Neural cell (in vitro differentiated cells): ENCODE measurements at regions not wholly inside any gene's neighbourhood (a gene's known extent, or its start where the extent isn't known, plus 50 kb on each side); places are given as distances from the start of the nearest gene placed in this dataset.
"Not testable (repeated sequence)": the region's sequence is repeated elsewhere in the genome, so short reads cannot be mapped to it uniquely, and the experiment has no call there.

Source experiments
- MXI1 ChIP-seq: fragments of 450-650 bp; conservative IDR thresholded peaks from 2 replicates; pipeline ENCODE4 v1.6.1; 2014; ENCODE audit warnings: antibody characterized with exemption, mild to moderate bottlenecking; ENCODE audit not compliant: poor library complexity, severe bottlenecking
- TF ChIP-seq, protein P1 (sequence below): fragments of 450-650 bp; IDR thresholded peaks from 2 replicates; pipeline ENCODE4 v1.5.1; 2014; ENCODE audit warnings: antibody characterized with exemption, mild to moderate bottlenecking, moderate library complexity; ENCODE audit not compliant: poor library complexity, severe bottlenecking

DNA sequence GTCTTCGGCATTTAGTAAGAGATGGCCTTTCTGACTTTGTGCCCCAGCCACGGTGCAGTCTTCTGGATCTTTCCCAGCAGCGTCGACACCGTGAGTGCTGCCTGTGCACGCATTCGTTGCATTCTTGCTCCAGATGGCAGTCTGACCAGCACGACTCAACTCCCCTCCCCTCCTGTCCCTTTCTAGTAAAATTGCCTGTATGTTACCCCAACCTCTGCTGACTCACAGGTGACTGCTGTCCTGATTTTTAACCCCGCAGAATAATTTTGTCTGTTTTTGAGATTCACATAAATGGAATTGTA lies 262.8 kb upstream of the PLGLB1 start:
- TF ChIP-seq MXI1, result not testable (repeated sequence)
- TF ChIP-seq, protein P1, sequence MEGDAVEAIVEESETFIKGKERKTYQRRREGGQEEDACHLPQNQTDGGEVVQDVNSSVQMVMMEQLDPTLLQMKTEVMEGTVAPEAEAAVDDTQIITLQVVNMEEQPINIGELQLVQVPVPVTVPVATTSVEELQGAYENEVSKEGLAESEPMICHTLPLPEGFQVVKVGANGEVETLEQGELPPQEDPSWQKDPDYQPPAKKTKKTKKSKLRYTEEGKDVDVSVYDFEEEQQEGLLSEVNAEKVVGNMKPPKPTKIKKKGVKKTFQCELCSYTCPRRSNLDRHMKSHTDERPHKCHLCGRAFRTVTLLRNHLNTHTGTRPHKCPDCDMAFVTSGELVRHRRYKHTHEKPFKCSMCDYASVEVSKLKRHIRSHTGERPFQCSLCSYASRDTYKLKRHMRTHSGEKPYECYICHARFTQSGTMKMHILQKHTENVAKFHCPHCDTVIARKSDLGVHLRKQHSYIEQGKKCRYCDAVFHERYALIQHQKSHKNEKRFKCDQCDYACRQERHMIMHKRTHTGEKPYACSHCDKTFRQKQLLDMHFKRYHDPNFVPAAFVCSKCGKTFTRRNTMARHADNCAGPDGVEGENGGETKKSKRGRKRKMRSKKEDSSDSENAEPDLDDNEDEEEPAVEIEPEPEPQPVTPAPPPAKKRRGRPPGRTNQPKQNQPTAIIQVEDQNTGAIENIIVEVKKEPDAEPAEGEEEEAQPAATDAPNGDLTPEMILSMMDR, result not testable (repeated sequence)
